Ishikawa (cell line): ENCODE measurements at regions not wholly inside any gene's neighbourhood (a gene's known extent, or its start where the extent isn't known, plus 50 kb on each side); places are given as distances from the start of the nearest gene placed in this dataset.

Experiments used
- CEBPB ChIP-seq: IDR thresholded peaks from 2 replicates; pipeline ENCODE4 v1.6.1; 2012
- CREB1 ChIP-seq: IDR thresholded peaks from 2 replicates; pipeline ENCODE4 v1.6.1; 2012; ENCODE audit warnings: low read depth
- EGR1 ChIP-seq: IDR thresholded peaks from 2 replicates; pipeline ENCODE4 v1.6.1; 2012
- EP300 ChIP-seq: IDR thresholded peaks from 2 replicates; pipeline ENCODE4 v1.6.1; 2012; ENCODE audit warnings: borderline replicate concordance
- FOXM1 ChIP-seq: IDR thresholded peaks from 2 replicates; pipeline ENCODE4 v1.6.1; 2012; ENCODE audit warnings: low read depth, borderline replicate concordance
- MAX ChIP-seq: IDR thresholded peaks from 2 replicates; pipeline ENCODE4 v1.6.1; 2012
- NFIC ChIP-seq: IDR thresholded peaks from 2 replicates; pipeline ENCODE4 v1.6.1; 2012
- RAD21 ChIP-seq: IDR thresholded peaks from 2 replicates; pipeline ENCODE4 v1.6.1; 2012; ENCODE audit warnings: low read depth
- REST ChIP-seq: IDR thresholded peaks from 2 replicates; pipeline ENCODE4 v1.6.1; 2012; ENCODE audit warnings: low read depth, mild to moderate bottlenecking
- TAF1 ChIP-seq: IDR thresholded peaks from 2 replicates; pipeline ENCODE4 v1.6.1; 2012; ENCODE audit warnings: low read depth, mild to moderate bottlenecking
- TCF12 ChIP-seq: IDR thresholded peaks from 2 replicates; pipeline ENCODE4 v1.6.1; 2012; ENCODE audit warnings: low read depth
- TEAD4 ChIP-seq: IDR thresholded peaks from 2 replicates; pipeline ENCODE4 v1.6.1; 2012
- USF1 ChIP-seq: IDR thresholded peaks from 2 replicates; pipeline ENCODE4 v1.6.1; 2012
- YY1 ChIP-seq: IDR thresholded peaks from 2 replicates; pipeline ENCODE4 v1.6.1; 2012; ENCODE audit warnings: low read depth
- ZBTB7A ChIP-seq: IDR thresholded peaks from 2 replicates; pipeline ENCODE4 v1.6.1; 2012; ENCODE audit warnings: low read depth

- TF ChIP-seq TEAD4 (no peak), USF1 (no peak), EP300 (no peak), RAD21 (no peak), YY1 (no peak), CREB1 (no peak), ZBTB7A (no peak), NFIC (no peak), FOXM1 (no peak), EGR1 (no peak), CEBPB (no peak), TCF12 (no peak), TAF1 (no peak), MAX (no peak)
These were observed 58.8 kb upstream of the CST7 start for GRCh38 chr20:24890286-24890685.

- no peak for TF ChIP-seq CEBPB
- TF ChIP-seq EP300 = no peak
- TF ChIP-seq ZBTB7A = no peak
- TF ChIP-seq USF1 = no peak
- no peak for TF ChIP-seq TCF12
- no peak for TF ChIP-seq REST
These were observed 57.3 kb upstream of the CST7 start for GRCh38 chr20:24891546-24892393.

- no peak for TF ChIP-seq NFIC
- TF ChIP-seq MAX = no peak
- TF ChIP-seq CEBPB = no peak
- TF ChIP-seq YY1 = no peak
- TF ChIP-seq CREB1 = no peak
- TF ChIP-seq EGR1 = no peak
- TF ChIP-seq FOXM1 = no peak
- TF ChIP-seq RAD21 = no peak
- no peak for TF ChIP-seq TAF1
- no peak for TF ChIP-seq USF1
- TF ChIP-seq TEAD4 = no peak
- TF ChIP-seq ZBTB7A = no peak
- no peak for TF ChIP-seq TCF12
- TF ChIP-seq REST = no peak
- TF ChIP-seq EP300 = no peak
These were observed 56.5 kb upstream of the CST7 start for GRCh38 chr20:24892522-24892921.

GRCh38 chr20:24892931-24893330 lies 56.1 kb upstream of the CST7 start:
- TF ChIP-seq USF1 (no peak), TAF1 (no peak), EP300 (no peak), ZBTB7A (no peak), RAD21 (no peak), TCF12 (no peak), CREB1 (no peak), NFIC (no peak)

- TF ChIP-seq ZBTB7A (no peak), REST (no peak), NFIC (no peak), YY1 (no peak), TCF12 (no peak), TEAD4 (no peak), EP300 (no peak), USF1 (no peak), MAX (no peak), CEBPB (no peak), TAF1 (no peak), FOXM1 (no peak), EGR1 (no peak)
These were observed 54.6 kb upstream of the CST7 start for GRCh38 chr20:24894488-24894887.
